ENCODE measurements at regions not wholly inside any gene's neighbourhood (a gene's known extent, or its start where the extent isn't known, plus 50 kb on each side); places are given as distances from the start of the nearest gene placed in this dataset.

DNA sequence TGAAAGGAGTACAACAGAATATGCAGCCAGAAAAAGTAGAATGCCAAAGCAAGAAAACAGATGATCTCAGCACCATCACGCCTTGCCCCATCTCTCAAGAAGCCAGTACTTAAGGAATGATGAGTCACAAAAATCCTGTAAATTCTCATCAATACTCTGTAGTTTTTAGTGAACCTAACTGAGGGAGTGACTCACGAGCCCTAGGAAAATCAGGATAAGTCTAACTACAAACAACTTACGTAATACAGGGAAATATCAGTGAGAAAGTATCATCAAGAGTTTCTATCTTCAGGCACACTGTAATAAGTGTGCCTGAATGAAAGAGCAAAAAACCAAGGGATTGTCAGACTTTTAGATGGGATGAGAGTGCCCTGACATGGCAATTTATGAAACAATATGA, 644.4 kb downstream of the STPG2 start:
- TF ChIP-seq CTCF (IDR thresholded peaks at IDR 0.05; ENCODE audit: unreplicated experiment) = no peak
- no peak for DNase-seq (ENCODE audit: low spot score in 2 of 2, unreplicated experiment in 2 of 2)
- H3K27me3 Mint-ChIP-seq (ENCODE audit: low read depth) = no peaks in the 10 kb centered on the region
- no peak overlapping the region for H3K27ac Mint-ChIP-seq
- no peaks in the 10 kb centered on the region for H3K36me3 Mint-ChIP-seq
- H3K9me3 Mint-ChIP-seq = peaks cover 5% of the 10 kb centered on the region
- H3K4me3 Mint-ChIP-seq = no peak overlapping the region
- peaks cover 15% of the 10 kb centered on the region for H3K4me1 Mint-ChIP-seq

DNA sequence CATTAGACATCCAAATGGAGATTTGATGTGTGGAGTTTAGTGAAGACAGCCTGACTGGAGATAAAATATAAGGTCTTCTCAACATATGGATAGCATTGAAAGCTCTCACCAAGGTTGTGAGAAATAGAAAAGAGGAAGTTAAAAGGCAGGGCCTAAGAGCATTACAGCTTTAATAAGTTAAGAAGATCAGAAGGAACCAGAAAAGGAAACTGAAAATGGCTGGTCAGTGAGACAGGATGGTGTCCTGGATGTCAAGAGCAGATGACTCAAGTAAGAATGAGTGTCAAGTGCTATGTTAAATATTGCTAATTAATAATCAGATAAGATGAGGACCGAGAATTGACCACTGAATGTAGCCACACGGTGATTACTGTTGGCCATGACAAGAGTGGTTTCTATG, 642.9 kb downstream of the STPG2 start:
- Mint-ChIP-seq H3K36me3 (no peaks in the 10 kb centered on the region), H3K4me3 (no peak overlapping the region), H3K27ac (no peak overlapping the region), H3K9me3 (peaks cover 5% of the 10 kb centered on the region), H3K27me3 (ENCODE audit: low read depth) (no peaks in the 10 kb centered on the region), H3K4me1 (peaks cover 9% of the 10 kb centered on the region)
- TF ChIP-seq CTCF (IDR thresholded peaks at IDR 0.05; ENCODE audit: unreplicated experiment) = no peak
- DNase-seq (ENCODE audit: low spot score in 2 of 2, unreplicated experiment in 2 of 2) = no peak

- no peak for DNase-seq (ENCODE audit: low spot score in 2 of 2, unreplicated experiment in 2 of 2)
- Mint-ChIP-seq H3K27ac (no peak overlapping the region), H3K36me3 (no peaks in the 10 kb centered on the region), H3K4me3 (no peak overlapping the region), H3K4me1 (no peaks in the 10 kb centered on the region), H3K27me3 (ENCODE audit: low read depth) (no peaks in the 10 kb centered on the region), H3K9me3 (peaks cover 5% of the 10 kb centered on the region)
- no peak for TF ChIP-seq CTCF (IDR thresholded peaks at IDR 0.05; ENCODE audit: unreplicated experiment)
Observed at GRCh38 chr4:97504713-97505112, 638.6 kb downstream of the STPG2 start.

DNA sequence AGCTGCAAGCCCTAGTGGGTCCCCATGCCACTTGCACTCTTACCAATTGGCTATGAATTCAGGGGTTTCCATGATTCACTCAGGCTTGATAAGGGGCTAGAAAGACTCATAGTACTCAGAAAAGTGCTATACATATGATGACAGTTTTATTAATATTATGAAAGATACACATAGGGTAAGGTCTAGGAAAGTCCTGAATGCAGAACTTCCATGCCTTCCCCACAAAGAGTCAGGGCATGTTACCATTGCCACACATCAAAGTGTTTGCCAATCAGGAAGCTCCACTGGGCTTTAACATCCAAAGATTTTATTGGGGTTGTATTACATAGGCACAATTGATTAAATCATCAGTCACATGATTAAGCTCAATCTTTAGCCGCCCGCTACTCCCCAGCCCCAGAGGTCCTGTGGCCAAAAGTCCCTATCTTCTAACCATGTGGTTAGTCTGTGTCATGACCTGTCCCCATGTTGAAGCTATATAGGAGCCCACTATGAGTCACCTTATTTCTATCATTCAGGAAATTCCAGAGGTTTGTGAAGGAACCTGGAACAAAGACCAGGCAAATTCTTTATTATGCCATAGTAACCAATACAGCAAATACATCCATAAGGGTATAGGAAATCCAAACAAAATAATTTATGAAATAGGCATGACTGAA, 635.6 kb downstream of the STPG2 start:
- H3K4me3 Mint-ChIP-seq = no peak overlapping the region

More for the DNA sequence above, 635.6 kb downstream of the STPG2 start:
- Mint-ChIP-seq H3K36me3 (no peaks in the 10 kb centered on the region), H3K4me1 (no peaks in the 10 kb centered on the region), H3K27ac (no peak overlapping the region), H3K27me3 (ENCODE audit: low read depth) (no peaks in the 10 kb centered on the region), H3K9me3 (peaks cover under 1% of the 10 kb centered on the region)
- no peak for TF ChIP-seq CTCF (IDR thresholded peaks at IDR 0.05; ENCODE audit: unreplicated experiment)
- DNase-seq (ENCODE audit: low spot score in 2 of 2, unreplicated experiment in 2 of 2) = no peak

Data from mesothelial cell of epicardium (in vitro differentiated cells).